Endometrial microvascular endothelial cells (primary cell): ENCODE measurements at regions not wholly inside any gene's neighbourhood (a gene's known extent, or its start where the extent isn't known, plus 50 kb on each side); places are given as distances from the start of the nearest gene placed in this dataset.

Experiments
- in situ Hi-C: cut with HindIII; loops from 2 replicates; pipeline ENCODE4 v1.10.0; 2017; ENCODE audit warnings: low sequenced_read_pairs, low pct_unique_long_range_greater_than_20kb; ENCODE audit errors: inconsistent ontology term

GRCh38 chr14:104519721-104520120 lies 59.8 kb upstream of the C14orf180 start:
- in situ Hi-C loops, result no loop called here

DNA sequence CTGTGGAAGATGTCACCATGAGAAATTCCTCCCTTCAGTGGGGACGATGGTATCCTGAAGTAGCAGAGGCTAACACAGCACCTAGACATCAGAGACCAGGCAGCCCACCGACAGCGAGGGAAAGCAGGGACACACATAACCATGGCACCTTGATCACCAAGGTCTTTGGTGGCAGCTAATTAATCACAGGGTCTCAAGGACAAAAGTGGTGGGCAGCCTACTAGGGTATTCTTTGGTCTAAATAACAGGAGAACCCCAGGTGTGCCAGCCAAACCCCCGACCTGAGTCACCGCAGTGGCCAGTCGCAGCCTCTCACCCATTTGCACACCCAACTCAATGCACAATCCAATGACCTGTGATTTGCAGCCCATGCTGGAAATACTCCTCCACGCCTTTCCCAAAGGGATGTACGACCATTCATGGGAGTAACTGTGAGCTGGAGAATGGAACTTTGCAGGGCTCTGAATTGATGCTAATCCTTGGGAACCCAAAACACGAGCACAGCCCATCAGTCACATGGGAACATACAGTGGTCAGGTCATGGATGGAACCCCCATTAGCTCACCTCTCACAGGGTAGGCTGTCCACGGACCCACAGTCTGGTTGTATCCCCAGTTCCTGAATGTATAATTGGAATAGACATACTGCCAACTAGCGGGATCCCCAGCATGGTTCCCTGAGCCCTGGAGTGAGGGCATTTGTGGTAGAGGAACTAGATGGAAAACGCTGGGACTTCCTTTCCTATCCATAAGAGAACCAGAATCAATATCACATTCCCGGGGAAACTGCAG lies 58.7 kb upstream of the C14orf180 start:
- in situ Hi-C loops, result no loop called here

DNA sequence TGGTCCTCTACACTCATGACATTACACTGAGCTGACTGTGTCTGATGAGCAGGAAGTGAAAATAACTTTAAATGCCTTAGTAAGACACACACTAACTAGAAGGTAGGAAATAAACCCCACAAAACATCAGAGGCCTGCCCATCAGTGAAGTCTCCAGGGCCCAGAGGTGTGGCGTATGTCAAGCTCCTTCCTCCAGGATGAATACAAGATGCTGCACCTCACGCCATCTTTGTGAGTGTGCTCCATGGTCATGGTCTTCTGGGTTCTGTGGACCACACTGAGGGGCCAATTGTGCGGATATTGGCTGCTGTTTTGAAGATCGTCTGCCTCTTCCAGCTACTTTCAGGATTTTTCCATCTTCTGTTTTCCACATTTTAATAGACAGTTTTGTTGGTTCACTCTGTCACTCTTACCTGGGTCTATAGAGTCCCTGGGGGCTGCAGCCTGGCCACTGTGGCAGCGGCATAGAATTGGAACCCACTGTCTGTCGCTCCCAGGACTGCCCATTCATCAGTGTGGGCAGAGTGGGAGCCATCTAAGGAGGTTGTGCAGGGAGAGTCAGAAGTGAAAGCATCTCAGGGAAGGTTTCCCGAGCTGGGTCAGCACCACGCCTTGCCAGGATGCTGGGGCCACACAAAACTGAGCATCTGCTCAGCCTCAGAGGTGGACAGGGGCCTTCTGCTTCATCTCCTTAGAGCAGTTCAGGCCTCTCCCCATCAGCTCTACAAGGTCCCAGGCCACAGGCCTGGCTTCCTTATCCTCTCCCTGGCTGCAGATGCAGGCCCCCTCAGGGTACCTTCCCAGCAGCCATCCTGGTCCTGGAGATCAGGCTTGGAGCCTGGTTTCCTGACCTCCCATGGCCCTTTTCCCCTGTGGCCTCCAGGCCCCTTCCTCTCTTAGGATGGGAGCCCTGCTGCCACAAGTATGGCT lies 57.5 kb upstream of the C14orf180 start:
- in situ Hi-C loops, result no loop called here

DNA sequence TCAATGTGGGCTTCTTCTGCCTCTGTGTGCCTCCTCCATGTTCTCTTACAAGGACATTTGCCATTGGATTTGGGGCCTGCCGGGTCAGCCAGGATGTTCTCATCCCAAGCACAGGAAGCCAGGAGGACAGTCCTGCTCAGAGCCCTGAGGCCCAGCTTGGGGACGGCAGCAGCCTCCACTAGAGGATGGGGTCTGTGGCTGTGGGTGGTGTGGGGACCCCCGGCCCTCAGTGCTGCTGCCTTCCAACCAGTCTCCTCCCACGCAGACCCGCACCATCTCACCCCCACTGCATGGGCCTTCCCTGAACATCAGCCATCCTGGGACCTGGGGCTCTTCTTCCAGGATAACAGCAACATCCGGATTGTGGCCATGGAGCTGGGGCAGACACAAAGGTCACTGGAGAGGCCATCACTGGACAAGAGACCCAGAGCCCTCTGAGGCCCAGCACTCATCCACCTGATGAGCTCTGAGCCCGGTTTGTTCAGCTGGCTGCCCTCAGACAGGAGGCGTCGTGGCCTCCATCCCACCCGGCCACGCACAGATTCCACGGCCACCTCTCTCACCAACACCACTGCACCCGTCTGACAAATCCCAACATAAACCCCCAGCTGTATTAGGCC lies 56.5 kb upstream of the C14orf180 start:
- in situ Hi-C loops, result no loop called here

DNA sequence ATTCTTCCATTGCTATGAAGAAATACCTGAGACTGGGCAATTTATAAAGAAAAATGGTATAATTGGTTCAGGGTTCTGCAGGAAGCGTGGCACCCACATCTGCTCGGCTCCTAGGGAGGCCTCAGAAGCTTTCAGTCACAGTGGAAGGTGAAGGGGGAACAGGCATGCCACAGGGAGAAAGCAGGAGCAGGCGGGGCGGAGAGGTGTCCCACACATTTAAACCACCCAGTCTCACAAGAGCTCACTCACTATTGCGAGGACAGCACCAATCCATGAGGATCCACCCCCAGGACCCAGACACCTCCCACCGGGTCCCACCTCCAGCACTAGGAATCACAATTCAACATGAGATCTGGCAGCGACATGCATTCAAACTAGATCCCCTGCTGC lies 56.0 kb upstream of the C14orf180 start:
- in situ Hi-C loops, result no loop called here

DNA sequence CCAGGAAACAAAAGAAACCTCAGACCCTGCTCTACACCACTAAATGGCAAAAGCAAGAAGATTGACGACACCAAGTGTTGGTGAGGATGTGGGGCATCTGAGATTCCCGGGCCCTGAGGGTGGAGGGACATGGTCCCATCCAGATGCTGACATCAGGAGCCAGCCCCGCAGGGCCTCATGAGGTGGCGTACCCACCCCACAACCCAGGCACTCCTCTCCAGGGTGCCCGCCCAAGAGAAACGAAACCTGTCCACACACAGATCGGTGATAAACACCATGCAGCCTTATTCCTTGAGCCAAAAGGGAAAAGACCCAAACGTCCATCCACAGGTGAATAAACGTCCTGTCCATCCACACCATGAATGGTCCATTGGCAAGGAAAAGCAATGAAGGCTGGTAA lies 54.8 kb upstream of the C14orf180 start:
- in situ Hi-C loops, result no loop called here

DNA sequence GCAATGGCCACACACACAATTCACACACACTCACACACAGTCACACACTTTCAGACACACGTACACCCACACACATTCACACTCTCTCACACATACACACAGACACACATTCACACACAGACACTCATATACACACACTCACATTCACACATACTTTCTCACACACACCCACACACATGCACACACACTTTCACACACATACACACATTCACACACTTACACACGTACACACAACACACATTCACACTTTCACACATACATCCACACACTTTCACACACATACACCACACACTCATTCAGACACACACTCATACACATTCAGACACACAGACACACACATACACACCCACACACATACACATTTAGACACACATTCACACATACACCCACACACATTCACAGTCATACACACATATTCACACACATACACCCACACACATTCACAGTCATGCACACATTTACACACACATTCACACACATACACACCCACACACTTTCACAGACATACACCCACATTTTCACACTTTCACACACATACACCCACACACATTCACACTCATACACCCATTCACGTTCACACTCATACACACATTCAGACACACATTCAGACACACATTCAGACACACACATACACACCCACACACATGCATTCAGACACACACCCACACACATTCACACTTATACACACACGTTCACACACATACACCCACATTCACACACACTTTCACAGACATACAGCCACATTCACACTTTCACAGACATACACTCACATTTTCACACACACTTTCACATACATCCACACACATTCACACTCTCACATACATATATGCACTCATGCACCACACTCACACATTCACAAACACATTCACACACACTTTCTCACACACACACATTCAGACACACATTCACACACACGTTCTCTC lies 52.6 kb upstream of the C14orf180 start:
- in situ Hi-C loops, result no loop called here

GRCh38 chr14:104527857-104528459 lies 51.6 kb upstream of the C14orf180 start:
- in situ Hi-C loops, result no loop called here

- in situ Hi-C loops, result no loop called here
These were observed 51.1 kb upstream of the C14orf180 start for GRCh38 chr14:104528496-104528895.
